ENCODE measurements at regions not wholly inside any gene's neighbourhood (a gene's known extent, or its start where the extent isn't known, plus 50 kb on each side); places are given as distances from the start of the nearest gene placed in this dataset.
A peak's percentile ranks its signal among the peaks of the same experiment; 100 is the strongest.

DNA sequence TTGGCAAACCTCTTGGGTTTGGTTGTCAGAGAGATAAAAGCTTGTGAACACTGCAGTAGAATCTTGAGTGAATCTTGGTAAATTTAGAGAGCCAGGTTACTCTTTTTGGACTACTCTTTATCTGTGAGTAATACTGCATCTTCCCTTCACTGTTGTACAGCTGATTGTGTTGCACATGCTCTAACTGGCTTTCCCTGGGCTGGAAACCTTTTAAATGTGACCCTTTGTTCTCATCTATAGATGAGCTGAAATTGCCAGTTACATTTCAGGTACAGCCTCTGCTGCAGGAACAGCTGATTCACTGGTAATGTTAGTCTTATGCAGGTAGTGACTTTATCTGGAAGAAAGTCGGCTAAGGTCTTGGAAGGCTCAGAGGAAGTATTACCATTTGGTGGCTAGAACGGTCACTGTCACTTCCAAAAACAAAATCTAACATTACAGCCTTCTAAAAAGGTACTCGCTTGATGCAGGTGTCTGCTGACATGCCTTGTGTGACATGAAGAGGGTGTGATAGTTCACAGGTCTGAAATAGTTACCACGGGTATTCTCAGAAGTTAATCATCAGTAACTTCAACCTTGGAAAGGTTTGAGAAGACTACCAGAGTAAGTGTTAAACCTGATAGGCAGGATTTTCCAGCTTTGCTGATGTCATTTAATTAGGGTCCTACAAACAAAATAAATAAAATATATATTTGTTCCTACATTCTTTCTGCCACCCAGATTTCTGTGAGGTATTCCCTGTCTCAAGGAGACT is 851.1 kb downstream of the SLC4A3 start:
- peak in 1 of 3 donors; percentile 30 for DNase-seq
- no peak for TF ChIP-seq CTCF (IDR thresholded peaks at IDR 0.05; ENCODE audit: control extremely low read depth, extremely low read depth)
- H3K27ac ChIP-seq (ENCODE audit: low read depth in 1 of 2, low read length in 1 of 2), result no peak overlapping the region
- no peak overlapping the region for H3K9ac ChIP-seq (ENCODE audit: insufficient read depth in 1 of 2, low read length in 2 of 2)
- H3K27me3 ChIP-seq (ENCODE audit: control insufficient read depth in 3 of 3, insufficient read depth in 3 of 3, low read length in 2 of 3), result no peaks in the 10 kb centered on the region
- H3K9me3 ChIP-seq (ENCODE audit: control insufficient read depth in 4 of 4, insufficient read depth in 3 of 4, low read length in 3 of 4), result no peaks in the 10 kb centered on the region
- no peaks in the 10 kb centered on the region for H3K4me1 ChIP-seq (ENCODE audit: control insufficient read depth in 5 of 5, insufficient read depth in 5 of 5, low read length in 5 of 5)
- 67 to 78% methylated on average over 4 of the region's 4 CpGs for WGBS, 2 donors
- no peaks in the 10 kb centered on the region for H3K36me3 ChIP-seq (ENCODE audit: control insufficient read depth in 4 of 4, insufficient read depth in 4 of 4, low read length in 4 of 4)
- no peak for ATAC-seq (ENCODE audit: insufficient read depth, low FRiP score)
- H3K4me3 ChIP-seq, result no peak overlapping the region

DNA sequence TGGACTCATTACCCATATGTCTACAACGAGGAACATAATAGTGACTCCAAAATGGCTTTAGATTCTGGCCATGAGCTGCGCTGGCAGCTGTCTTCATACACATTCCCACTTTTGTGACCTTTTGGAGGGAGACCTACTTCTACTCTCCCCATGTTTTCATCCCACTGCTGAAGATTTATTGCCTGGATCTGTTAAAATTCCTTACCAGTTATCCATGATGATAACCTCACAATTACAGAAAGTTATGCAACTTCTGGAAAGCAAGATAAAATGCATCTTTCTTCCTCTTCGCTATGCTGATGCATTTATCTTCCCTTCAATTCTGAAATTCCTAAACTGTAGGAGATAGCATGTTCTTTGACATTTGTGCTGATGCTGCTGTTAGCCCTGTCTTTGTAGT is 855.3 kb downstream of the SLC4A3 start:
- DNase-seq (no peak), ATAC-seq (ENCODE audit: insufficient read depth, low FRiP score) (no peak)
- Histone ChIP-seq H3K27me3 (ENCODE audit: control insufficient read depth in 3 of 3, insufficient read depth in 3 of 3, low read length in 2 of 3) (no peaks in the 10 kb centered on the region), H3K27ac (ENCODE audit: low read depth in 1 of 2, low read length in 1 of 2) (no peak overlapping the region), H3K4me3 (no peak overlapping the region), H3K36me3 (ENCODE audit: control insufficient read depth in 4 of 4, insufficient read depth in 4 of 4, low read length in 4 of 4) (no peaks in the 10 kb centered on the region), H3K9me3 (ENCODE audit: control insufficient read depth in 4 of 4, insufficient read depth in 3 of 4, low read length in 3 of 4) (no peaks in the 10 kb centered on the region), H3K4me1 (ENCODE audit: control insufficient read depth in 5 of 5, insufficient read depth in 5 of 5, low read length in 5 of 5) (no peaks in the 10 kb centered on the region), H3K9ac (ENCODE audit: insufficient read depth in 1 of 2, low read length in 2 of 2) (no peak overlapping the region)
- no peak for TF ChIP-seq CTCF (IDR thresholded peaks at IDR 0.05; ENCODE audit: control extremely low read depth, extremely low read depth)
- WGBS, 2 donors, result 78 to 89% methylated on average over 3 of the region's 3 CpGs

- H3K27me3 ChIP-seq (ENCODE audit: control insufficient read depth in 3 of 3, insufficient read depth in 3 of 3, low read length in 2 of 3), result no peaks in the 10 kb centered on the region
- H3K27ac ChIP-seq (ENCODE audit: low read depth in 1 of 2, low read length in 1 of 2), result no peak overlapping the region
- no peaks in the 10 kb centered on the region for H3K4me1 ChIP-seq (ENCODE audit: control insufficient read depth in 5 of 5, insufficient read depth in 5 of 5, low read length in 5 of 5)
- H3K9ac ChIP-seq (ENCODE audit: insufficient read depth in 1 of 2, low read length in 2 of 2), result no peak overlapping the region
- DNase-seq (no peak), ATAC-seq (ENCODE audit: insufficient read depth, low FRiP score) (no peak)
- no peaks in the 10 kb centered on the region for H3K9me3 ChIP-seq (ENCODE audit: control insufficient read depth in 4 of 4, insufficient read depth in 3 of 4, low read length in 3 of 4)
- no peak overlapping the region for H3K4me3 ChIP-seq
- H3K36me3 ChIP-seq (ENCODE audit: control insufficient read depth in 4 of 4, insufficient read depth in 4 of 4, low read length in 4 of 4), result no peaks in the 10 kb centered on the region
- TF ChIP-seq CTCF (IDR thresholded peaks at IDR 0.05; ENCODE audit: control extremely low read depth, extremely low read depth), result no peak
These were observed 861.7 kb downstream of the SLC4A3 start for GRCh38 chr2:220489121-220489520.

- no peak overlapping the region for H3K27ac ChIP-seq (ENCODE audit: low read depth in 1 of 2, low read length in 1 of 2)
- ATAC-seq (ENCODE audit: insufficient read depth, low FRiP score) (no peak), DNase-seq (no peak)
- no peak overlapping the region for H3K9ac ChIP-seq (ENCODE audit: insufficient read depth in 1 of 2, low read length in 2 of 2)
- no peaks in the 10 kb centered on the region for H3K36me3 ChIP-seq (ENCODE audit: control insufficient read depth in 4 of 4, insufficient read depth in 4 of 4, low read length in 4 of 4)
- TF ChIP-seq CTCF (IDR thresholded peaks at IDR 0.05; ENCODE audit: control extremely low read depth, extremely low read depth), result no peak
- 65 to 78% methylated on average over 4 of the region's 4 CpGs for WGBS, 2 donors
- no peak overlapping the region for H3K4me3 ChIP-seq
- no peaks in the 10 kb centered on the region for H3K27me3 ChIP-seq (ENCODE audit: control insufficient read depth in 3 of 3, insufficient read depth in 3 of 3, low read length in 2 of 3)
- H3K4me1 ChIP-seq (ENCODE audit: control insufficient read depth in 5 of 5, insufficient read depth in 5 of 5, low read length in 5 of 5), result no peaks in the 10 kb centered on the region
- H3K9me3 ChIP-seq (ENCODE audit: control insufficient read depth in 4 of 4, insufficient read depth in 3 of 4, low read length in 3 of 4), result no peaks in the 10 kb centered on the region
These were observed 864.2 kb downstream of the SLC4A3 start for GRCh38 chr2:220491670-220492069.

Data from lung (tissue), 11 donors.